ENCODE measurements at regions not wholly inside any gene's neighbourhood (a gene's known extent, or its start where the extent isn't known, plus 50 kb on each side); places are given as distances from the start of the nearest gene placed in this dataset.

DNA sequence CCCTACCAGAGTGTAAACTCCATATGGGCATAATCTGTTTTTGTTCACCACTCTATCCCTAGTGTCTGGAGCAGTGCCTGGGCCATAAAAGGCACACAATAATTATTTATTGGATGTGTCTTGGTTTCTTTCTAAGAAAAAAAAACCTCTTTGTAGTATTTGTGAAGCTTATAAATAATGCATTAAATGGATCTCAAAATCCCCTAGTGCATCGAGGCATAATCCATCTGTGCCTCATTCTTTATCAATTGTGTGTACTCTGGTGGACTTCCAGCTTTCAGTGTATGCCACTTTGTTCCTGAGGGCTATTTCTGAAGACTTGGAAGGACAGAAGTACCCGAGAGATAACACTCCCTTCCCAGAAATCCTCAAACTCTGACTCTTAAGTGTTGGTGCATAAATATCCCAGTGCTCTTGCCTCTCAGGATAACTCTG, 255.0 kb upstream of the PHYHIPL start:
- TF ChIP-seq, protein P1, sequence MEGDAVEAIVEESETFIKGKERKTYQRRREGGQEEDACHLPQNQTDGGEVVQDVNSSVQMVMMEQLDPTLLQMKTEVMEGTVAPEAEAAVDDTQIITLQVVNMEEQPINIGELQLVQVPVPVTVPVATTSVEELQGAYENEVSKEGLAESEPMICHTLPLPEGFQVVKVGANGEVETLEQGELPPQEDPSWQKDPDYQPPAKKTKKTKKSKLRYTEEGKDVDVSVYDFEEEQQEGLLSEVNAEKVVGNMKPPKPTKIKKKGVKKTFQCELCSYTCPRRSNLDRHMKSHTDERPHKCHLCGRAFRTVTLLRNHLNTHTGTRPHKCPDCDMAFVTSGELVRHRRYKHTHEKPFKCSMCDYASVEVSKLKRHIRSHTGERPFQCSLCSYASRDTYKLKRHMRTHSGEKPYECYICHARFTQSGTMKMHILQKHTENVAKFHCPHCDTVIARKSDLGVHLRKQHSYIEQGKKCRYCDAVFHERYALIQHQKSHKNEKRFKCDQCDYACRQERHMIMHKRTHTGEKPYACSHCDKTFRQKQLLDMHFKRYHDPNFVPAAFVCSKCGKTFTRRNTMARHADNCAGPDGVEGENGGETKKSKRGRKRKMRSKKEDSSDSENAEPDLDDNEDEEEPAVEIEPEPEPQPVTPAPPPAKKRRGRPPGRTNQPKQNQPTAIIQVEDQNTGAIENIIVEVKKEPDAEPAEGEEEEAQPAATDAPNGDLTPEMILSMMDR (IDR thresholded peaks at IDR 0.05; ENCODE audit: borderline replicate concordance, control extremely low read depth, extremely low read depth, insufficient read depth, missing control alignments): no peak
- in situ Hi-C loops (cut with MboI; ENCODE audit: low sequenced_read_pairs, unreplicated experiment): no loop called here
- no peak for DNase-seq (ENCODE audit: low spot score)

- TF ChIP-seq, protein P1 (IDR thresholded peaks at IDR 0.05; ENCODE audit: borderline replicate concordance, control extremely low read depth, extremely low read depth, insufficient read depth, missing control alignments): no peak
- in situ Hi-C loops (cut with MboI; ENCODE audit: low sequenced_read_pairs, unreplicated experiment): no loop called here
- DNase-seq (ENCODE audit: low spot score): no peak
Observed at GRCh38 chr10:58925381-58925780, 251.1 kb upstream of the PHYHIPL start.

DNA sequence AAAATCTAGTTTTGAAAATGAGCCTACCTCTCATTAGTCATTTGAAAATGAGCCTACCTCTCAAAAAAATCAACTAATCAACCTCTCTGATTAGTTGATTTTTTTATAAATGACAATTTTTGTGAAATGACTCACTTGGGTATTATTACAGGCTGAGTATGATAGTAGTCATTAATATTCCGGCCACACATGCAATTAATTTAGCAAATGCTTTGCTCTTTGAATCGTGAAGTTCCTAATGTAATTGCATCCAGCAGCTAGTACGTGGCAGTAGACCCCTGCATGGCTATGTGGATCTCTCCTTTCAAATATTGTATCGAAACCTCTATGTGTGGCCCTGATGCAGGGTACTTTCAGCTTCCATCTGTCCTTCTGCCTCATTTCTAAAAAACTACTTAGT, 245.9 kb upstream of the PHYHIPL start:
- TF ChIP-seq, protein P1 (IDR thresholded peaks at IDR 0.05; ENCODE audit: borderline replicate concordance, control extremely low read depth, extremely low read depth, insufficient read depth, missing control alignments): no peak
- no peak for DNase-seq (ENCODE audit: low spot score)
- in situ Hi-C loops (cut with MboI; ENCODE audit: low sequenced_read_pairs, unreplicated experiment): no loop called here

DNA sequence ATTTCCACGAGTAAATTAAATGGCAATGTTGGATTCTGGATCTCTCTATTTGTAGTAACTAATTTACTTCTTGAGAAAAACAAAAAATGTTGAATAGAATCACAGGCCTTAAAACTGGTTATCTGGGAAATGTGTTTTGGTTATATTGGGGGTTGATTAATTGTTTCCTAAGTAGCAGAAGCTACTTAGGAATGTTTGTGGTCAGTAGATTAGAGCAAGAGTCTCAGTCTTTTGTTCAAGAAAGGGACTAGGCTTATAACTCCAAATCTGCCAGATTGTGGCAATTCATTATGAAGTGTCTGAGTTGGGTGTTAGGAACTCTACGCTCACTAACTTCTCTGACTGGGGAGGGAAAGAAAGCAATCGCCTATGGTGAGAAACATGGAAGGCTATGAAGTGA, 244.3 kb upstream of the PHYHIPL start:
- DNase-seq (ENCODE audit: low spot score): no peak
- TF ChIP-seq, protein P1 (IDR thresholded peaks at IDR 0.05; ENCODE audit: borderline replicate concordance, control extremely low read depth, extremely low read depth, insufficient read depth, missing control alignments): no peak
- in situ Hi-C loops (cut with MboI; ENCODE audit: low sequenced_read_pairs, unreplicated experiment): no loop called here

GRCh38 chr10:58932577-58933314, 243.7 kb upstream of the PHYHIPL start:
- TF ChIP-seq, protein P1 (IDR thresholded peaks at IDR 0.05; ENCODE audit: borderline replicate concordance, control extremely low read depth, extremely low read depth, insufficient read depth, missing control alignments): no peak
- in situ Hi-C loops (cut with MboI; ENCODE audit: low sequenced_read_pairs, unreplicated experiment): no loop called here
- DNase-seq (ENCODE audit: low spot score): no peak

GRCh38 chr10:58936364-58936763, 240.1 kb upstream of the PHYHIPL start:
- TF ChIP-seq, protein P1 (IDR thresholded peaks at IDR 0.05; ENCODE audit: borderline replicate concordance, control extremely low read depth, extremely low read depth, insufficient read depth, missing control alignments): no peak
- DNase-seq (ENCODE audit: low spot score): no peak
- in situ Hi-C loops (cut with MboI; ENCODE audit: low sequenced_read_pairs, unreplicated experiment): no loop called here
